PC-9 (cell line): ENCODE measurements at regions not wholly inside any gene's neighbourhood (a gene's known extent, or its start where the extent isn't known, plus 50 kb on each side); places are given as distances from the start of the nearest gene placed in this dataset.

Source experiments
- CTCF ChIP-seq: fragments of 200-600 bp; sonication (generic); conservative IDR thresholded peaks from 2 replicates; pipeline ENCODE4 v1.6.1; 2017; ENCODE audit warnings: mixed run types, antibody characterized with exemption, mild to moderate bottlenecking, moderate library complexity
- EZH2 ChIP-seq: fragments of 200-600 bp; sonication (generic); IDR thresholded peaks from 2 replicates; pipeline ENCODE4 v1.8.0; 2017; ENCODE audit warnings: antibody characterized with exemption, low read depth

DNA sequence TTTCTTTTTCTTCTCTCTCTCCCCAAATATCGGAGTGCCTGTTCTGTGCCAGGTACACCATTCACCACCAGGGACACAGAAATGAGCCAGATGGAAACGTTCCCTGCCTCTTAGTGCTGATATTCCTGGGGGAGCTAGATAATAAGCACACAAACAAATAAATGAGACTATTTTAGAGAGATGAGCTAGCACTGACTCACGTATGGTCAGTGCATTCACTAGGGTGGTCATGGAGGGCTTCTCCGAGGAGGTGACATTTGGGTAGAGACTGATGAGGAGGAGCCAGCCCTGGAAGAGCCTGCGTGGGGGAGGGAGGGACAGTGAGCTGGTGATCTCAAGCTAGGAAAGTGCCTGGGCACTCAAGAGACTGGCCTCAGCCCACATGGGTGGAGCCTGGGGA, 252.3 kb upstream of the KCNG1 start:
- TF ChIP-seq EZH2 (no peak), CTCF (no peak)
